ENCODE measurements at regions not wholly inside any gene's neighbourhood (a gene's known extent, or its start where the extent isn't known, plus 50 kb on each side); places are given as distances from the start of the nearest gene placed in this dataset.

DNA sequence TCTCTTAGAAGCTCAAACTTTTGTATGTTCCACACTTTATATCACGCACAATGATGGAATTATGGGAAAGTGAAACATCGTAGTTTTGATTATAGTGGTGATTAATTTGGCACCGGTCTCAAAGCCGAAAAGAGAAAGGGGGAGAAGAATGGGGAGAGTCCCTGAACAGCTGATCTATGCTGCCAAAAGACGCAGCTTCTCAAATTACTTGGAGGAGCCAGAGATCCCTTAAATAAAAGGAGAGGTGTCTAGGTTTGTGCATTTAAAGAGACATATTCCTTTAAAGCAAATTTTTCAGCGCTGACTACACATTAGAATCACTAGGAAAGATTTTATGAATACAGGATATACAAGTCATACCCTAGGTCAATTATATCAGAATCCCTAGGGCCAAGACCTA, 599.6 kb upstream of the ADAMTS5 start:
- no peaks in the 10 kb centered on the region for H3K4me1 ChIP-seq (replicated peaks in 1 of 2; ENCODE audit: control insufficient read depth in 2 of 2, insufficient read depth in 2 of 2, low read length in 2 of 2)
- FAIRE-seq (no peak), DNase-seq (ENCODE audit: extremely low read depth in 1 of 4, low spot score in 3 of 4) (no peak), ATAC-seq (no peak)
- no peak overlapping the region for H3K27ac ChIP-seq (ENCODE audit: extremely low read depth, low read depth, low read length)
- H3K79me2 ChIP-seq (ENCODE audit: control insufficient read depth, insufficient read depth, low read length): no peaks in the 10 kb centered on the region
- in situ Hi-C loops (cut with MboI): no loop called here
- H2AFZ ChIP-seq (ENCODE audit: low read depth, low read length): no peak overlapping the region
- H4K20me1 ChIP-seq (replicated peaks; ENCODE audit: control insufficient read depth, insufficient read depth, low read length): no peaks in the 10 kb centered on the region
- H3K9me1 ChIP-seq (ENCODE audit: control insufficient read depth, insufficient read depth, low read length): no peaks in the 10 kb centered on the region
- no peaks in the 10 kb centered on the region for H3K9me3 ChIP-seq (replicated peaks; ENCODE audit: control insufficient read depth, insufficient read depth, low read depth, low read length)
- no peak overlapping the region for H3K4me2 ChIP-seq (ENCODE audit: insufficient read depth, low read length)
- no peaks in the 10 kb centered on the region for H3K36me3 ChIP-seq (ENCODE audit: control insufficient read depth, insufficient read depth, low read length)
- TF ChIP-seq ZZZ3 (IDR thresholded peaks at IDR 0.05): no peak
- H3K27me3 ChIP-seq (ENCODE audit: control insufficient read depth in 2 of 2, insufficient read depth in 2 of 2, low read length in 2 of 2): no peaks in the 10 kb centered on the region
- ChIA-PET CTCF (ENCODE audit: low intra/inter-chr PET ratio) (no interaction called here), POLR2A (no interaction called here)
- intact Hi-C loops (cut with micrococcal nuclease): no loop called here
- H3K9ac ChIP-seq (ENCODE audit: insufficient read depth in 1 of 2, low read depth in 2 of 2, low read length in 2 of 2): no peak overlapping the region
- under 1% methylated on average over 6 of the region's 6 CpGs for WGBS (ENCODE audit: insufficient coverage, low coverage, missing lambda C conversion rate)
- H3K4me3 ChIP-seq: no peak overlapping the region
- BruUV-seq (replicated peaks): no TSS peak

- H3K9ac ChIP-seq (ENCODE audit: insufficient read depth in 1 of 2, low read depth in 2 of 2, low read length in 2 of 2): no peak overlapping the region
- H3K9me1 ChIP-seq (ENCODE audit: control insufficient read depth, insufficient read depth, low read length): no peaks in the 10 kb centered on the region
- no peaks in the 10 kb centered on the region for H3K4me1 ChIP-seq (replicated peaks in 1 of 2; ENCODE audit: control insufficient read depth in 2 of 2, insufficient read depth in 2 of 2, low read length in 2 of 2)
- no peak for FAIRE-seq
- H3K4me2 ChIP-seq (ENCODE audit: insufficient read depth, low read length): no peak overlapping the region
- no peaks in the 10 kb centered on the region for H3K9me3 ChIP-seq (replicated peaks; ENCODE audit: control insufficient read depth, insufficient read depth, low read depth, low read length)
- ChIA-PET CTCF (ENCODE audit: low intra/inter-chr PET ratio) (no interaction called here), POLR2A (no interaction called here)
- intact Hi-C loops (cut with micrococcal nuclease) (no loop called here), in situ Hi-C loops (cut with MboI) (no loop called here)
- ATAC-seq: no peak
- no TSS peak for BruUV-seq (replicated peaks)
- no peaks in the 10 kb centered on the region for H3K27me3 ChIP-seq (ENCODE audit: control insufficient read depth in 2 of 2, insufficient read depth in 2 of 2, low read length in 2 of 2)
- no peaks in the 10 kb centered on the region for H4K20me1 ChIP-seq (replicated peaks; ENCODE audit: control insufficient read depth, insufficient read depth, low read length)
- no peaks in the 10 kb centered on the region for H3K79me2 ChIP-seq (ENCODE audit: control insufficient read depth, insufficient read depth, low read length)
- no peak overlapping the region for H3K4me3 ChIP-seq
- 0% methylated on average over 1 of the region's 1 CpG for WGBS (ENCODE audit: insufficient coverage, low coverage, missing lambda C conversion rate)
- H3K36me3 ChIP-seq (ENCODE audit: control insufficient read depth, insufficient read depth, low read length): no peaks in the 10 kb centered on the region
- DNase-seq (ENCODE audit: extremely low read depth in 1 of 4, low spot score in 3 of 4): no peak
- H3K27ac ChIP-seq (ENCODE audit: extremely low read depth, low read depth, low read length): no peak overlapping the region
- no peak overlapping the region for H2AFZ ChIP-seq (ENCODE audit: low read depth, low read length)
- TF ChIP-seq TBL1XR1 (IDR thresholded peaks at IDR 0.05; ENCODE audit: low read length in 2 of 2) (no peak), ZNF41 (CRISPR knock-in tag; conservative IDR thresholded peaks at IDR 0.05) (no peak), ZKSCAN8 (CRISPR knock-in tag; IDR thresholded peaks at IDR 0.05) (no peak), MEF2A (IDR thresholded peaks at IDR 0.05; ENCODE audit: control insufficient read depth, low read depth, low read length) (no peak), MEF2D (tag; conservative IDR thresholded peaks at IDR 0.05; ENCODE audit: low read depth) (no peak), ELF4 (CRISPR knock-in tag; IDR thresholded peaks at IDR 0.05) (no peak), HIVEP1 (CRISPR knock-in tag; IDR thresholded peaks at IDR 0.05) (no peak), ZNF589 (CRISPR knock-in tag; IDR thresholded peaks at IDR 0.05; ENCODE audit: low read depth) (no peak), BACH1 (tag; IDR thresholded peaks at IDR 0.05) (no peak), MYNN (IDR thresholded peaks at IDR 0.05) (no peak), MYNN (CRISPR knock-in tag; IDR thresholded peaks at IDR 0.05) (no peak), LCOR (CRISPR knock-in tag; IDR thresholded peaks at IDR 0.05) (no peak), MYBL2 (IDR thresholded peaks at IDR 0.05; ENCODE audit: low read depth) (no peak), MYBL2 (CRISPR knock-in tag; IDR thresholded peaks at IDR 0.05; ENCODE audit: borderline replicate concordance) (no peak)
- TF ChIP-seq, protein P1, sequence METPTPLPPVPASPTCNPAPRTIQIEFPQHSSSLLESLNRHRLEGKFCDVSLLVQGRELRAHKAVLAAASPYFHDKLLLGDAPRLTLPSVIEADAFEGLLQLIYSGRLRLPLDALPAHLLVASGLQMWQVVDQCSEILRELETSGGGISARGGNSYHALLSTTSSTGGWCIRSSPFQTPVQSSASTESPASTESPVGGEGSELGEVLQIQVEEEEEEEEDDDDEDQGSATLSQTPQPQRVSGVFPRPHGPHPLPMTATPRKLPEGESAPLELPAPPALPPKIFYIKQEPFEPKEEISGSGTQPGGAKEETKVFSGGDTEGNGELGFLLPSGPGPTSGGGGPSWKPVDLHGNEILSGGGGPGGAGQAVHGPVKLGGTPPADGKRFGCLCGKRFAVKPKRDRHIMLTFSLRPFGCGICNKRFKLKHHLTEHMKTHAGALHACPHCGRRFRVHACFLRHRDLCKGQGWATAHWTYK (CRISPR knock-in tag; IDR thresholded peaks at IDR 0.05): no peak
Measured at GRCh38 chr21:27565364-27565763, 598.5 kb upstream of the ADAMTS5 start.
